ENCODE measurements at regions not wholly inside any gene's neighbourhood (a gene's known extent, or its start where the extent isn't known, plus 50 kb on each side); places are given as distances from the start of the nearest gene placed in this dataset.

DNA sequence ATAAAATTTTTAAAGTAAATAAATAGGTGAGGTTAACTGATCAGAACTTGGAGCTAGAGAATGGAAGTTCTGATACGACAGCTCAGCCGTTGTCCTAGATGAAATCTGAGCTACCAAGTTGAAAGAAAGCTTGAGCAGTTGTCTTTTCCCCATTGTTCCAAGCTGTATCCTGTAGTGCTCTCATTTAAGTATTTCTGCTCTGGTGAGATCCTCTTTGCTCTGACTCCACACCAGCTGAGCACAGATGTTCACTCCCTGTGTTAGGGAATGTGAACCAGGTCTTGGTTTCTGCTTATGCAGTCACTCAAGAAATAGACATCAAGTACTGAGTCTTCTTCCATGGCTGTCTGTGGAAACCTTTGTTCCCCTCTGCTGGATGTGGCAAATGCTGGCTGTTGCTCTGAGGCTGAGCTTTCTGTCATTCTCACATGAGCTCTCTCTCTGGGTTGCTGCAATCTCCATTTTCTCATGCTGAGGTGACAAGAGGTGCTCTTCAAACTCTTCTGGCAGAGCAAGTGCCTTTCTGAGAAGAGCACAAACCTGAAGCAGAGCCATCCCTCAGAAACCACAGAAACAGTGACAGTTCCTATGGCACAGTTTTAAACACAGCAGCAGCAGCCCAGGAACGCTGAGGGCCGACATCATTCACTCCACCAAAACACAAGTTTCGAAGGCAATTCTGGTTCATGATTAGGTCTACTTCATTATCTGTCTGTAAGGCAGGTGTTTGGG, 194.1 kb downstream of the SP3 start:
- DNase-seq: no peak
- TF ChIP-seq POLR2AphosphoS5 (IDR thresholded peaks at IDR 0.05): no peak
- Histone ChIP-seq H3K4me1 (no peaks in the 10 kb centered on the region), H3K36me3 (no peaks in the 10 kb centered on the region), H3K4me3 (no peak overlapping the region), H3K27me3 (no peaks in the 10 kb centered on the region), H3K27ac (no peak overlapping the region), H3K9me3 (no peaks in the 10 kb centered on the region)
- 78 to 89% (median 81%) methylated on average over 5 of the region's 5 CpGs for WGBS, 5 donors
- intact Hi-C loops (cut with DNase I; ENCODE audit: low total_unique reads): no loop called here

DNA sequence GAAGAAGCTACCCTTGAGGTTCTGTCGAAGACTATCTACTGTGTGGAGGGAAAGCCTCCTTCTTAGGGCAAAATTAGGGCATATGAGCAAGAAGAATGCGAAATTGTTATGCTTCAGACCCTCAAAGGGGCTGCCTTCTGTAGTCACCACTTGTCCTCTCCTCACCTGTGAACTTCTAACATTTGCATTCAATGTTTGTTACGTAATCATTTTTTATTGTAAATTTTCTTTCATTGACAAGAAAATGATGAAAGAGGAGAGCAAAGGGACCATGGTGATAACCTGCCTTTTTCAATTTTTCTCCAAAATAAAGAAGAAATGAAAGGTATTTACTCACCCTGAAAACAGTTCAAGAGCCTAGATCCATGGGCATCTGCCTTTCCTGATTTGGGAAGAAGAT, 193.0 kb downstream of the SP3 start:
- TF ChIP-seq, protein P1, sequence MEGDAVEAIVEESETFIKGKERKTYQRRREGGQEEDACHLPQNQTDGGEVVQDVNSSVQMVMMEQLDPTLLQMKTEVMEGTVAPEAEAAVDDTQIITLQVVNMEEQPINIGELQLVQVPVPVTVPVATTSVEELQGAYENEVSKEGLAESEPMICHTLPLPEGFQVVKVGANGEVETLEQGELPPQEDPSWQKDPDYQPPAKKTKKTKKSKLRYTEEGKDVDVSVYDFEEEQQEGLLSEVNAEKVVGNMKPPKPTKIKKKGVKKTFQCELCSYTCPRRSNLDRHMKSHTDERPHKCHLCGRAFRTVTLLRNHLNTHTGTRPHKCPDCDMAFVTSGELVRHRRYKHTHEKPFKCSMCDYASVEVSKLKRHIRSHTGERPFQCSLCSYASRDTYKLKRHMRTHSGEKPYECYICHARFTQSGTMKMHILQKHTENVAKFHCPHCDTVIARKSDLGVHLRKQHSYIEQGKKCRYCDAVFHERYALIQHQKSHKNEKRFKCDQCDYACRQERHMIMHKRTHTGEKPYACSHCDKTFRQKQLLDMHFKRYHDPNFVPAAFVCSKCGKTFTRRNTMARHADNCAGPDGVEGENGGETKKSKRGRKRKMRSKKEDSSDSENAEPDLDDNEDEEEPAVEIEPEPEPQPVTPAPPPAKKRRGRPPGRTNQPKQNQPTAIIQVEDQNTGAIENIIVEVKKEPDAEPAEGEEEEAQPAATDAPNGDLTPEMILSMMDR (IDR thresholded peaks at IDR 0.05): no peak
- TF ChIP-seq POLR2A (IDR thresholded peaks at IDR 0.05): no peak
- Histone ChIP-seq H3K27ac (no peak overlapping the region), H3K9me3 (no peaks in the 10 kb centered on the region), H3K4me1 (no peaks in the 10 kb centered on the region), H3K27me3 (no peaks in the 10 kb centered on the region), H3K36me3 (no peaks in the 10 kb centered on the region), H3K4me3 (no peak overlapping the region)
- intact Hi-C loops (cut with DNase I; ENCODE audit: low total_unique reads): no loop called here
- WGBS, 5 donors: 80 to 88% (median 87%) methylated on average over 3 of the region's 3 CpGs
- no peak for DNase-seq

DNA sequence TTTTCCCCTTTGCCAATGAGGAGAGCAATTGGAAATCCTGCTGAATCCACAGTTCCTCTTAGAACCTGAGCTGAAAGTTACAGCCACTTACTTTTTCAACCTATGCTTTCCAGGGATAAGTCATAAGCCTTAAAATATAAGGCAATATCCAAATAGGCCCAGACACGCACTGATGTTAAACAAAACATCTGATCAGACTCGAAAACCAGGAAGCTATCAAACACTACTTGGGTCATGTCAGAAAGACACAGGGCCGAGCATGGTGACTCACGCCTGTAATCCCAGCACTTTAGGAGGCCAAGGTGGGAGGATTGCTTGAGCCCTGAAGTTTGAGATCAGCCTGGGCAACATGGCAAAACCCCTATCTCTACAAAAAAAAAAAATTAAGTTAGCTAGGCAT, 192.1 kb downstream of the SP3 start:
- TF ChIP-seq POLR2A (IDR thresholded peaks at IDR 0.05): no peak
- TF ChIP-seq, protein P1 (IDR thresholded peaks at IDR 0.05): no peak
- TF ChIP-seq POLR2AphosphoS5 (IDR thresholded peaks at IDR 0.05): no peak
- no peak for TF ChIP-seq EP300 (IDR thresholded peaks at IDR 0.05)
- Histone ChIP-seq H3K4me1 (no peaks in the 10 kb centered on the region), H3K27ac (no peak overlapping the region), H3K4me3 (no peak overlapping the region), H3K9me3 (no peaks in the 10 kb centered on the region), H3K36me3 (no peaks in the 10 kb centered on the region), H3K27me3 (no peaks in the 10 kb centered on the region)
- WGBS, 5 donors: 70 to 85% (median 83%) methylated on average over 4 of the region's 4 CpGs
- DNase-seq: no peak
- intact Hi-C loops (cut with DNase I; ENCODE audit: low total_unique reads): no loop called here

DNA sequence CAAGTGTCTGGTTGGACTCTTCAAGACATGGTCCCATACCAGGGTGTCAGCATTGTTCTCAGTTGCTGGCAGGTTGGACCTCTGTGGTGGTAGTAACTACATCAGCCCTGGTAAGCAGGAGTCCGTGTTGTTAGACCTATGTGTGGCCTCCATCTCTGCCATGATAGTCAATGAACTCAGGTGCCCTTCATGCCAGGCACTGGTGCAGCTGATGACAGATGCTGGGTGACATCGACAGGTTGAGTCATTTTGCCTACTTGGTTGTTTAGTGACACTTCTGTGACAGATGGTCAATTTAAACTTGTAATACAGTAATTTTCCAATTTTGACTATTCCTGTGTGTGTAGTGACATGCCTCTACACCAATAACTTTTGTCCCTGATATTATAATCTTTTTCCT, 189.7 kb downstream of the SP3 start:
- TF ChIP-seq, protein P1 (IDR thresholded peaks at IDR 0.05): no peak
- no peak for TF ChIP-seq POLR2A (IDR thresholded peaks at IDR 0.05)
- TF ChIP-seq EP300 (IDR thresholded peaks at IDR 0.05): no peak
- TF ChIP-seq POLR2AphosphoS5 (IDR thresholded peaks at IDR 0.05): no peak
- intact Hi-C loops (cut with DNase I; ENCODE audit: low total_unique reads): no loop called here
- H3K4me3 ChIP-seq: no peak overlapping the region
- no peak for DNase-seq
- peaks cover 0 to 5% (median 1%) of the 10 kb centered on the region in 4 donors for H3K9me3 ChIP-seq
- H3K27me3 ChIP-seq: no peaks in the 10 kb centered on the region
- WGBS, 5 donors: 90 to 95% (median 92%) methylated on average over 2 of the region's 2 CpGs
- no peaks in the 10 kb centered on the region for H3K4me1 ChIP-seq
- H3K36me3 ChIP-seq: no peaks in the 10 kb centered on the region
- no peak overlapping the region for H3K27ac ChIP-seq

DNA sequence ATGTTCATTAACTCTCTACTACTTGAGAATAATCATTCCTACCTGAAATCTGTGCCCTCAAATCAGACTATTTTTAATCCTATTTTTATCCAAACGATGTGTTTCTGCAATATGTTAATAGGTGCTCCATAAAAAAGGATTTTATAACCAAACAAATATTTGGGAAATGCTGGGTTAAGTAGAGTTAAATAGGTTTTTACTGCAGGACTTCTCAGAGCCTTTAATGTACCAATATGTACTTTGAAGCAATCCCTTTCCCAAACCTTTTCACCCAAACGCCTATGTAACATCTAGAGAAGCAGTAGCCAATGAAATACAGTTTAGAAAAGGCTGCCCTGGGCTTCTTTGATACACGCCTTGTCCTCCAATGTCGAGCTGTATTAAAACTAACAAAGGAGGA, 182.5 kb downstream of the SP3 start:
- WGBS, 5 donors: 57 to 73% (median 63%) methylated on average over 4 of the region's 4 CpGs
- TF ChIP-seq, protein P1 (IDR thresholded peaks at IDR 0.05): no peak
- no peak for TF ChIP-seq EP300 (IDR thresholded peaks at IDR 0.05)
- TF ChIP-seq POLR2AphosphoS5 (IDR thresholded peaks at IDR 0.05): no peak
- TF ChIP-seq POLR2A (IDR thresholded peaks at IDR 0.05): no peak
- intact Hi-C loops (cut with DNase I; ENCODE audit: low total_unique reads): no loop called here

More for the DNA sequence above, 182.5 kb downstream of the SP3 start:
- Histone ChIP-seq H3K27ac (no peak overlapping the region), H3K27me3 (no peaks in the 10 kb centered on the region), H3K36me3 (no peaks in the 10 kb centered on the region), H3K4me1 (no peaks in the 10 kb centered on the region), H3K4me3 (no peak overlapping the region), H3K9me3 (peaks cover 0 to 10% (median 3%) of the 10 kb centered on the region in 4 donors)
- no peak for DNase-seq

All from stomach (tissue), 8 donors.